ENCODE measurements at regions not wholly inside any gene's neighbourhood (a gene's known extent, or its start where the extent isn't known, plus 50 kb on each side); places are given as distances from the start of the nearest gene placed in this dataset.
A peak's percentile ranks its signal among the peaks of the same experiment; 100 is the strongest.

- Histone ChIP-seq H3K27ac (ENCODE audit: low read length) (no peak overlapping the region), H3K4me3 (ENCODE audit: low read length) (no peak overlapping the region), H3K4me1 (ENCODE audit: control insufficient read depth, insufficient read depth, low read length) (peaks cover 6% of the 10 kb centered on the region), H3K9me3 (replicated peaks; ENCODE audit: control insufficient read depth, low read depth, low read length) (no peaks in the 10 kb centered on the region), H3K27me3 (ENCODE audit: control insufficient read depth, insufficient read depth, low read length) (no peaks in the 10 kb centered on the region), H3K36me3 (ENCODE audit: control insufficient read depth, insufficient read depth, low read length) (no peaks in the 10 kb centered on the region)
- DNase-seq, result peak; percentile 56
Observed at GRCh38 chr20:21874921-21875320, 169.5 kb downstream of the PAX1 start.

GRCh38 chr20:21874127-21874526, 168.7 kb downstream of the PAX1 start:
- Histone ChIP-seq H3K4me3 (ENCODE audit: low read length) (no peak overlapping the region), H3K27ac (ENCODE audit: low read length) (peak overlapping the region; percentile 42), H3K27me3 (ENCODE audit: control insufficient read depth, insufficient read depth, low read length) (no peaks in the 10 kb centered on the region), H3K36me3 (ENCODE audit: control insufficient read depth, insufficient read depth, low read length) (no peaks in the 10 kb centered on the region), H3K9me3 (replicated peaks; ENCODE audit: control insufficient read depth, low read depth, low read length) (no peaks in the 10 kb centered on the region), H3K4me1 (ENCODE audit: control insufficient read depth, insufficient read depth, low read length) (peaks cover 6% of the 10 kb centered on the region)
- DNase-seq, result peak; percentile 86
- 24% methylated on average over 3 of the region's 4 CpGs for WGBS (ENCODE audit: insufficient coverage)

GRCh38 chr20:21873291-21873690, 167.8 kb downstream of the PAX1 start:
- Histone ChIP-seq H3K27ac (ENCODE audit: low read length) (peak overlapping the region; percentile 65), H3K27me3 (ENCODE audit: control insufficient read depth, insufficient read depth, low read length) (no peaks in the 10 kb centered on the region), H3K4me3 (ENCODE audit: low read length) (no peak overlapping the region), H3K9me3 (replicated peaks; ENCODE audit: control insufficient read depth, low read depth, low read length) (no peaks in the 10 kb centered on the region), H3K4me1 (ENCODE audit: control insufficient read depth, insufficient read depth, low read length) (peaks cover 6% of the 10 kb centered on the region), H3K36me3 (ENCODE audit: control insufficient read depth, insufficient read depth, low read length) (no peaks in the 10 kb centered on the region)
- DNase-seq, result peak; percentile 67
- WGBS (ENCODE audit: insufficient coverage), result 57% methylated on average over 1 of the region's 3 CpGs

GRCh38 chr20:21867811-21868210, 162.3 kb downstream of the PAX1 start:
- peak; percentile 57 for DNase-seq
- 40% methylated on average over 1 of the region's 4 CpGs for WGBS (ENCODE audit: insufficient coverage)
- Histone ChIP-seq H3K4me3 (ENCODE audit: low read length) (no peak overlapping the region), H3K9me3 (replicated peaks; ENCODE audit: control insufficient read depth, low read depth, low read length) (no peaks in the 10 kb centered on the region), H3K4me1 (ENCODE audit: control insufficient read depth, insufficient read depth, low read length) (peaks cover 2% of the 10 kb centered on the region), H3K36me3 (ENCODE audit: control insufficient read depth, insufficient read depth, low read length) (no peaks in the 10 kb centered on the region), H3K27me3 (ENCODE audit: control insufficient read depth, insufficient read depth, low read length) (no peaks in the 10 kb centered on the region), H3K27ac (ENCODE audit: low read length) (no peak overlapping the region)

GRCh38 chr20:21867353-21867752, 161.9 kb downstream of the PAX1 start:
- Histone ChIP-seq H3K4me1 (ENCODE audit: control insufficient read depth, insufficient read depth, low read length) (peaks cover 2% of the 10 kb centered on the region), H3K27ac (ENCODE audit: low read length) (no peak overlapping the region), H3K27me3 (ENCODE audit: control insufficient read depth, insufficient read depth, low read length) (no peaks in the 10 kb centered on the region), H3K9me3 (replicated peaks; ENCODE audit: control insufficient read depth, low read depth, low read length) (no peaks in the 10 kb centered on the region), H3K4me3 (ENCODE audit: low read length) (no peak overlapping the region), H3K36me3 (ENCODE audit: control insufficient read depth, insufficient read depth, low read length) (no peaks in the 10 kb centered on the region)
- WGBS (ENCODE audit: insufficient coverage), result no CpG with 5 or more reads among the region's 1 CpG
- peak; percentile 80 for DNase-seq

GRCh38 chr20:21862956-21863355, 157.5 kb downstream of the PAX1 start:
- Histone ChIP-seq H3K27me3 (ENCODE audit: control insufficient read depth, insufficient read depth, low read length) (no peaks in the 10 kb centered on the region), H3K4me3 (ENCODE audit: low read length) (no peak overlapping the region), H3K4me1 (ENCODE audit: control insufficient read depth, insufficient read depth, low read length) (peaks cover 2% of the 10 kb centered on the region), H3K9me3 (replicated peaks; ENCODE audit: control insufficient read depth, low read depth, low read length) (peaks cover 2% of the 10 kb centered on the region), H3K36me3 (ENCODE audit: control insufficient read depth, insufficient read depth, low read length) (no peaks in the 10 kb centered on the region), H3K27ac (ENCODE audit: low read length) (peak overlapping the region; percentile 21)
- peak; percentile 79 for DNase-seq
- WGBS (ENCODE audit: insufficient coverage), result 72% methylated on average over 9 of the region's 10 CpGs

GRCh38 chr20:21862259-21862946, 156.9 kb downstream of the PAX1 start:
- H3K4me3 ChIP-seq (ENCODE audit: low read length), result no peak overlapping the region
- no peaks in the 10 kb centered on the region for H3K36me3 ChIP-seq (ENCODE audit: control insufficient read depth, insufficient read depth, low read length)
- 26% methylated on average over 8 of the region's 10 CpGs for WGBS (ENCODE audit: insufficient coverage)
- DNase-seq, result peak; percentile 70
- peaks cover 2% of the 10 kb centered on the region for H3K9me3 ChIP-seq (replicated peaks; ENCODE audit: control insufficient read depth, low read depth, low read length)
- no peaks in the 10 kb centered on the region for H3K27me3 ChIP-seq (ENCODE audit: control insufficient read depth, insufficient read depth, low read length)
- peaks cover 2% of the 10 kb centered on the region for H3K4me1 ChIP-seq (ENCODE audit: control insufficient read depth, insufficient read depth, low read length)
- peak overlapping the region; percentile 21 for H3K27ac ChIP-seq (ENCODE audit: low read length)

- Histone ChIP-seq H3K4me1 (ENCODE audit: control insufficient read depth, insufficient read depth, low read length) (no peaks in the 10 kb centered on the region), H3K4me3 (ENCODE audit: low read length) (no peak overlapping the region), H3K9me3 (replicated peaks; ENCODE audit: control insufficient read depth, low read depth, low read length) (no peaks in the 10 kb centered on the region), H3K27me3 (ENCODE audit: control insufficient read depth, insufficient read depth, low read length) (no peaks in the 10 kb centered on the region), H3K36me3 (ENCODE audit: control insufficient read depth, insufficient read depth, low read length) (no peaks in the 10 kb centered on the region), H3K27ac (ENCODE audit: low read length) (no peak overlapping the region)
- WGBS (ENCODE audit: insufficient coverage), result no CpG with 5 or more reads among the region's 2 CpGs
- DNase-seq, result no peak
Observed at GRCh38 chr20:21840991-21841390, 135.5 kb downstream of the PAX1 start.

GRCh38 chr20:21839982-21840381, 134.5 kb downstream of the PAX1 start:
- WGBS (ENCODE audit: insufficient coverage), result 93% methylated on average over 5 of the region's 12 CpGs
- DNase-seq, result no peak

GRCh38 chr20:21836346-21836745, 130.9 kb downstream of the PAX1 start:
- Histone ChIP-seq H3K27me3 (ENCODE audit: control insufficient read depth, insufficient read depth, low read length) (no peaks in the 10 kb centered on the region), H3K36me3 (ENCODE audit: control insufficient read depth, insufficient read depth, low read length) (no peaks in the 10 kb centered on the region), H3K9me3 (replicated peaks; ENCODE audit: control insufficient read depth, low read depth, low read length) (no peaks in the 10 kb centered on the region), H3K27ac (ENCODE audit: low read length) (no peak overlapping the region), H3K4me1 (ENCODE audit: control insufficient read depth, insufficient read depth, low read length) (no peaks in the 10 kb centered on the region), H3K4me3 (ENCODE audit: low read length) (no peak overlapping the region)
- WGBS (ENCODE audit: insufficient coverage), result no CpG with 5 or more reads among the region's 1 CpG
- peak; percentile 77 for DNase-seq

More at GRCh38 chr20:21839982-21840381, 134.5 kb downstream of the PAX1 start:
- Histone ChIP-seq H3K4me3 (ENCODE audit: low read length) (no peak overlapping the region), H3K9me3 (replicated peaks; ENCODE audit: control insufficient read depth, low read depth, low read length) (no peaks in the 10 kb centered on the region), H3K27ac (ENCODE audit: low read length) (no peak overlapping the region), H3K27me3 (ENCODE audit: control insufficient read depth, insufficient read depth, low read length) (no peaks in the 10 kb centered on the region), H3K36me3 (ENCODE audit: control insufficient read depth, insufficient read depth, low read length) (no peaks in the 10 kb centered on the region), H3K4me1 (ENCODE audit: control insufficient read depth, insufficient read depth, low read length) (no peaks in the 10 kb centered on the region)

- DNase-seq, result no peak
- Histone ChIP-seq H3K27ac (ENCODE audit: low read length) (no peak overlapping the region), H3K36me3 (ENCODE audit: control insufficient read depth, insufficient read depth, low read length) (no peaks in the 10 kb centered on the region), H3K9me3 (replicated peaks; ENCODE audit: control insufficient read depth, low read depth, low read length) (no peaks in the 10 kb centered on the region), H3K4me1 (ENCODE audit: control insufficient read depth, insufficient read depth, low read length) (no peaks in the 10 kb centered on the region), H3K4me3 (ENCODE audit: low read length) (no peak overlapping the region), H3K27me3 (ENCODE audit: control insufficient read depth, insufficient read depth, low read length) (no peaks in the 10 kb centered on the region)
- WGBS (ENCODE audit: insufficient coverage), result no CpG with 5 or more reads among the region's 1 CpG
Observed at GRCh38 chr20:21835042-21835441, 129.6 kb downstream of the PAX1 start.

All from muscle of leg (tissue), 3 donors.